C4-2B (cell line): ENCODE measurements at regions not wholly inside any gene's neighbourhood (a gene's known extent, or its start where the extent isn't known, plus 50 kb on each side); places are given as distances from the start of the nearest gene placed in this dataset.
"Not testable (repeated sequence)": the region's sequence is repeated elsewhere in the genome, so short reads cannot be mapped to it uniquely, and the experiment has no call there.

ENCODE experiments used
- H3K27ac ChIP-seq: fragments of 450-650 bp; 2 replicates; pipeline ENCODE4 v1.5.1; 2017
- CTCF ChIP-seq: fragments of 450-650 bp; conservative IDR thresholded peaks from 2 replicates; pipeline ENCODE4 v1.5.1; 2017; ENCODE audit warnings: mild to moderate bottlenecking
- ZFX ChIP-seq: fragments of 450-650 bp; IDR thresholded peaks from 2 replicates; pipeline ENCODE4 v1.6.1; 2017

- H3K27ac ChIP-seq, result no peak overlapping the region
- TF ChIP-seq ZFX, result no peak
- no peak for TF ChIP-seq CTCF
Measured at GRCh38 chr11:81245791-81246190, 1487.9 kb downstream of the FAM181B start.

- no peak for TF ChIP-seq ZFX
- no peak for TF ChIP-seq CTCF
- no peak overlapping the region for H3K27ac ChIP-seq
Measured at GRCh38 chr11:81241672-81242275, 1491.9 kb downstream of the FAM181B start.

GRCh38 chr11:81237139-81237538, 1496.5 kb downstream of the FAM181B start:
- H3K27ac ChIP-seq, result no peak overlapping the region
- TF ChIP-seq ZFX (no peak), CTCF (peak; percentile 78)

- not testable (repeated sequence) for H3K27ac ChIP-seq
Measured at GRCh38 chr11:81227409-81227808, 1506.3 kb downstream of the FAM181B start.

GRCh38 chr11:81224396-81224795, 1509.3 kb downstream of the FAM181B start:
- TF ChIP-seq ZFX, result no peak
- no peak for TF ChIP-seq CTCF
- no peak overlapping the region for H3K27ac ChIP-seq

GRCh38 chr11:81222491-81222890, 1511.2 kb downstream of the FAM181B start:
- no peak for TF ChIP-seq CTCF
- no peak overlapping the region for H3K27ac ChIP-seq

- no peak overlapping the region for H3K27ac ChIP-seq
- no peak for TF ChIP-seq CTCF
- TF ChIP-seq ZFX, result no peak
Measured at GRCh38 chr11:81220146-81220895, 1513.3 kb downstream of the FAM181B start.

GRCh38 chr11:81219661-81220060, 1514.0 kb downstream of the FAM181B start:
- TF ChIP-seq CTCF (no peak), ZFX (no peak)
- no peak overlapping the region for H3K27ac ChIP-seq
